Thoracic aorta (tissue), 2 donors: ENCODE measurements at regions not wholly inside any gene's neighbourhood (a gene's known extent, or its start where the extent isn't known, plus 50 kb on each side); places are given as distances from the start of the nearest gene placed in this dataset.
A peak's percentile ranks its signal among the peaks of the same experiment; 100 is the strongest.

Source experiments
- ATAC-seq: fragments of 150-250 bp; one replicate; pipeline ENCODE4 v1.8.0; 2017; ENCODE audit warnings: low read depth; ENCODE audit not compliant: insufficient number of reproducible peaks, low FRiP score
- DNase-seq: peaks from one replicate; pipeline ENCODE4 v3.0.0-alpha.2; 2020; ENCODE audit warnings: low spot score
- H3K27ac ChIP-seq, 2 donors: fragments of 200-600 bp; sonication (generic); 1 replicate in 1 of 2; 2 replicates in 1 of 2; pipeline ENCODE4 v1.5.1; 2016; ENCODE audit warnings: mild to moderate bottlenecking in 2 of 2, moderate library complexity in 2 of 2
- H3K27me3 ChIP-seq: fragments of 200-600 bp; sonication (generic); replicated peaks from 2 replicates; pipeline ENCODE4 v1.6.0; 2016; ENCODE audit warnings: mild to moderate bottlenecking; ENCODE audit not compliant: insufficient read depth
- H3K36me3 ChIP-seq: fragments of 200-600 bp; sonication (generic); one replicate; pipeline ENCODE4 v1.5.1; 2016
- H3K4me1 ChIP-seq, 2 donors: fragments of 200-600 bp; sonication (generic); 1 replicate in 1 of 2; 2 replicates in 1 of 2; pipeline versions ENCODE4 v1.5.1 to v1.6.0; 2016; ENCODE audit warnings: low read depth in 2 of 2, mild to moderate bottlenecking in 1 of 2; ENCODE audit not compliant: control insufficient read depth in 1 of 2
- H3K4me3 ChIP-seq: fragments of 200-600 bp; sonication (generic); 2 replicates; pipeline ENCODE4 v1.5.1; 2016; ENCODE audit warnings: mild to moderate bottlenecking
- H3K9me3 ChIP-seq: fragments of 200-600 bp; sonication (generic); 2 replicates; pipeline ENCODE4 v1.5.1; 2016
- TF ChIP-seq, protein P1 (sequence below): fragments of 200-600 bp; sonication (generic); IDR thresholded peaks from one replicate; pipeline ENCODE4 v1.5.1; 2019; ENCODE audit warnings: antibody characterized with exemption

DNA sequence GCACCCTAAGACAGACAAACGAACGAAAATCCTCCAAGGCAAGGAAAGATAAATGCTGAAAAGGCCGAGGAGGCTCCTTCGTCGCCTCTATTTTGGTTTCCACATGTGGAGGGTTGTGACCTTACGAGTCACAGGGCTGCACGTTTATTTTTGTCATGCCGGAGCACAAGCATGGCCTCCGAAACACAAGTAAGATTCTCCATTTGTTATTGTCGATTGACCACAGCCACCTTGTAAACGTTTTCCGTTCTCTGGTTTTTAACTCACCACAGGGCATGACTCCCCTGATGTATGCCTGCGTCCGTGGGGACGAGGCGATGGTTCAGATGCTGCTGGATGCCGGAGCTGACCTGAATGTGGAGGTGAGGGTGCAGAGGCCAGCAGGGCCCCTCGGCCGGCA lies 73.1 kb upstream of the PWP1 start:
- no peaks in the 10 kb centered on the region for H3K4me1 ChIP-seq
- ATAC-seq (no peak), DNase-seq (no peak)
- no peaks in the 10 kb centered on the region for H3K27me3 ChIP-seq
- H3K27ac ChIP-seq: no peak overlapping the region
- H3K4me3 ChIP-seq: no peak overlapping the region
- no peaks in the 10 kb centered on the region for H3K36me3 ChIP-seq
- TF ChIP-seq, protein P1, sequence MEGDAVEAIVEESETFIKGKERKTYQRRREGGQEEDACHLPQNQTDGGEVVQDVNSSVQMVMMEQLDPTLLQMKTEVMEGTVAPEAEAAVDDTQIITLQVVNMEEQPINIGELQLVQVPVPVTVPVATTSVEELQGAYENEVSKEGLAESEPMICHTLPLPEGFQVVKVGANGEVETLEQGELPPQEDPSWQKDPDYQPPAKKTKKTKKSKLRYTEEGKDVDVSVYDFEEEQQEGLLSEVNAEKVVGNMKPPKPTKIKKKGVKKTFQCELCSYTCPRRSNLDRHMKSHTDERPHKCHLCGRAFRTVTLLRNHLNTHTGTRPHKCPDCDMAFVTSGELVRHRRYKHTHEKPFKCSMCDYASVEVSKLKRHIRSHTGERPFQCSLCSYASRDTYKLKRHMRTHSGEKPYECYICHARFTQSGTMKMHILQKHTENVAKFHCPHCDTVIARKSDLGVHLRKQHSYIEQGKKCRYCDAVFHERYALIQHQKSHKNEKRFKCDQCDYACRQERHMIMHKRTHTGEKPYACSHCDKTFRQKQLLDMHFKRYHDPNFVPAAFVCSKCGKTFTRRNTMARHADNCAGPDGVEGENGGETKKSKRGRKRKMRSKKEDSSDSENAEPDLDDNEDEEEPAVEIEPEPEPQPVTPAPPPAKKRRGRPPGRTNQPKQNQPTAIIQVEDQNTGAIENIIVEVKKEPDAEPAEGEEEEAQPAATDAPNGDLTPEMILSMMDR: no peak
- no peaks in the 10 kb centered on the region for H3K9me3 ChIP-seq

DNA sequence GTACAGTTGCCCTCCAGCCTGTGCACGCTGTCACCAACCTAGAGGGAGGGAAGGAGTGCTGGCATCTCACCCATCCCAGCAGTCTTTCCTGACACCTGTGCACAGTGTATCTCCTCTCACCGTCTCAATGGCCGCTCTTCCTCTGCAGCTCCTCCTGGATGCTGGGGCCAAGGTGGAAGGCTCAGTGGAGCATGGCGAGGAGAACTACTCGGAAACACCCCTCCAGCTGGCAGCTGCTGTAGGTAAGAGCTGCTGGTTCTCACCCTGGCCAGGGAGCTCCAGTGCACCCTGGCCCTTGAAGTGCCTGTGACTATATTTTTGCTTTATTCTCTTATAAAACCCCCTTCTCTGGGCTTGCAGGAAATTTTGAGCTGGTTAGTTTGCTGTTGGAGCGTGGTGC lies 68.7 kb upstream of the PWP1 start:
- H3K36me3 ChIP-seq: no peaks in the 10 kb centered on the region
- no peaks in the 10 kb centered on the region for H3K4me1 ChIP-seq
- no peak overlapping the region for H3K4me3 ChIP-seq
- no peaks in the 10 kb centered on the region for H3K9me3 ChIP-seq
- no peaks in the 10 kb centered on the region for H3K27me3 ChIP-seq
- no peak overlapping the region for H3K27ac ChIP-seq
- TF ChIP-seq, protein P1: no peak
- DNase-seq (no peak), ATAC-seq (no peak)

DNA sequence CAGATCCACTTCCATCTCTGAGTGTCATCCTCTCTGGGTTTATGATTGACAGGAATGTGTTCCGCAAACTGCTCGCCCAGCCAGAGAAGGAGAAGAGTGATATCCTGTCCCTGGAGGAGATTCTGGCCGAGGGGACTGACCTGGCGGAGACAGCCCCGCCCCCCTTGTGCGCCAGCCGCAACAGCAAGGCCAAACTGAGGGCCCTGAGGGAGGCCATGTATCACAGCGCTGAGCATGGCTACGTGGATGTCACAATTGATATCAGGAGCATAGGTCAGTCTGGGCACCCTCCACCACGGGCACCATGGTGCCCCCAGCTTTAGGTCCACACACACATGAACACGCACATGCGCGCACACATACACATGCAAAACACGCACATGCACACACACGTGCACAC lies 67.5 kb upstream of the PWP1 start:
- DNase-seq (no peak), ATAC-seq (no peak)
- H3K4me3 ChIP-seq: no peak overlapping the region
- no peaks in the 10 kb centered on the region for H3K9me3 ChIP-seq
- no peaks in the 10 kb centered on the region for H3K27me3 ChIP-seq
- TF ChIP-seq, protein P1: no peak
- H3K27ac ChIP-seq: no peak overlapping the region
- H3K36me3 ChIP-seq: no peaks in the 10 kb centered on the region
- no peaks in the 10 kb centered on the region for H3K4me1 ChIP-seq

DNA sequence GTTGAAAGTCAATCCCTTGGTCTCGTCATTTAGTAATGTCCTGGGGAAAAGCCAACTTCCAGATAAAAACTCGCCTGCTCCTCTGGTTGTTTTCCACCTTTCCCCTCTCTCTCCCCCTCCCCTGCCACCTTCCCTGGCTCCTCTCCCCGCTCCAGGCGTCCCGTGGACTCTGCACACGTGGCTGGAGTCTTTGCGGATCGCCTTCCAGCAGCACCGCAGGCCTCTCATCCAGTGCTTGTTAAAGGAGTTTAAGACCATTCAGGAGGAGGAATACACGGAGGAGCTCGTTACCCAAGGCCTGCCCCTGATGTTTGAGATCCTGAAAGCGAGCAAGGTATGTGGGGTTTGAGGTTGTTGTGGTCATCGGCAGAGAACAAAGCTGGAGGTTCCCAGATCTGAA lies 65.8 kb upstream of the PWP1 start:
- no peaks in the 10 kb centered on the region for H3K4me1 ChIP-seq
- ATAC-seq (no peak), DNase-seq (no peak)
- TF ChIP-seq, protein P1: no peak
- no peaks in the 10 kb centered on the region for H3K9me3 ChIP-seq
- no peak overlapping the region for H3K4me3 ChIP-seq
- no peaks in the 10 kb centered on the region for H3K27me3 ChIP-seq
- no peak overlapping the region for H3K27ac ChIP-seq
- H3K36me3 ChIP-seq: no peaks in the 10 kb centered on the region

DNA sequence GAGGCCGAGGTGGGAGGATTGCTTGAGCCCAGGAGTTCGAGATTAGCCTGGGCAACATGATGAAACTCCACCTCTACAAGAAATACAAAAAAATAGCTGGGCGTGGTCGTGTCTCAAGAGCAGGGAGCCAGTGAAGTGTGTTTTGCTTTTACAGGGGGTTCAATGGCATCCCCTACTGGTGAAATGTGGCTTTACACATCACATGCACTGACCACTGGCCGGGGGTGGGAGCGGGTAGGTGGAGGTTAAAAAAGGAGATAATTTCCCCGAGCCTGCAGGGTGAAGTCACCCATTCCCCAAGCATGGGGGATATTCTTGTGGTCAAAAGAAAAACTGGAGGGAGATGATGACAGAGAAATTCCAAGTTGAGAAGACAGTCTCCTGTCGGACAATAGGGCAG lies 63.6 kb upstream of the PWP1 start:
- DNase-seq (no peak), ATAC-seq (no peak)

More for the DNA sequence above, 63.6 kb upstream of the PWP1 start:
- TF ChIP-seq, protein P1: peak; percentile 25
- Histone ChIP-seq H3K4me1 (no peaks in the 10 kb centered on the region), H3K4me3 (no peak overlapping the region), H3K27me3 (no peaks in the 10 kb centered on the region), H3K9me3 (no peaks in the 10 kb centered on the region), H3K27ac (no peak overlapping the region), H3K36me3 (no peaks in the 10 kb centered on the region)
